ENCODE measurements at regions not wholly inside any gene's neighbourhood (a gene's known extent, or its start where the extent isn't known, plus 50 kb on each side); places are given as distances from the start of the nearest gene placed in this dataset.

DNA sequence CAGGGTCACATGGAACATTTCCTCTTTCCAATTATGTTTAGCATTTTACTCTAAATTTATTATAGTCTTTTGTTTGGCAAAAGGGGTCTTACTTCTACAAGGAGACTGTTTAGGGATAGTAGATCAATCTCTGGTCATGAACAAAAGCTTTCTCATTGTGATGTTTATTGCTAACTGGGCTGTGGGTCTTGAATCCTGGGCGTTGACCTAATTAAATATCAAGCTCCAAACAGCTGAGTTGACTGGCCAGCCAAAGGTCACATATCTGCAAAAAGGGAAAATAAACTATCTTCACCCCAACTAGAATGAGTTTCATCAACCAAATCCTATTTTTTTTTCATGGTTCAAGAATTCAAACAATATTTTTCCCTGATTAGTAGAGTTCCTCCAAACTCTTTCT lies 245.4 kb upstream of the TUT7 start:
- Histone ChIP-seq H3K27me3 (ENCODE audit: insufficient read depth, low read length) (peaks cover 2% of the 10 kb centered on the region), H3K36me3 (ENCODE audit: insufficient read depth, low read length) (no peaks in the 10 kb centered on the region), H4K20me1 (ENCODE audit: insufficient read depth, low read length) (no peaks in the 10 kb centered on the region), H3K4me1 (ENCODE audit: insufficient read depth, low read length) (peaks cover 7% of the 10 kb centered on the region), H3K27ac (ENCODE audit: low read depth, low read length) (no peak overlapping the region), H3K9me3 (ENCODE audit: insufficient read depth, low read depth, low read length) (peaks cover 2% of the 10 kb centered on the region), H3K4me2 (ENCODE audit: low read length) (no peak overlapping the region), H3K79me2 (ENCODE audit: insufficient read depth, low read length) (no peaks in the 10 kb centered on the region), H3K9ac (ENCODE audit: low read length) (no peak overlapping the region), H3K4me3 (ENCODE audit: insufficient read depth, low read depth, low read length) (no peak overlapping the region), H2AFZ (ENCODE audit: low read depth, low read length) (no peak overlapping the region)
- H3K36me3 Mint-ChIP-seq (ENCODE audit: low read depth, unreplicated experiment) = no peaks in the 10 kb centered on the region
- H3K27me3 Mint-ChIP-seq (ENCODE audit: low read depth, unreplicated experiment) = no peaks in the 10 kb centered on the region
- H3K4me1 Mint-ChIP-seq (ENCODE audit: low read depth, unreplicated experiment) = peaks cover 38% of the 10 kb centered on the region
- DNase-seq (ENCODE audit: low read depth) = no peak
- TF ChIP-seq EZH2 (IDR thresholded peaks at IDR 0.05; ENCODE audit: insufficient read depth, low read length) = no peak
- TF ChIP-seq, protein P1, sequence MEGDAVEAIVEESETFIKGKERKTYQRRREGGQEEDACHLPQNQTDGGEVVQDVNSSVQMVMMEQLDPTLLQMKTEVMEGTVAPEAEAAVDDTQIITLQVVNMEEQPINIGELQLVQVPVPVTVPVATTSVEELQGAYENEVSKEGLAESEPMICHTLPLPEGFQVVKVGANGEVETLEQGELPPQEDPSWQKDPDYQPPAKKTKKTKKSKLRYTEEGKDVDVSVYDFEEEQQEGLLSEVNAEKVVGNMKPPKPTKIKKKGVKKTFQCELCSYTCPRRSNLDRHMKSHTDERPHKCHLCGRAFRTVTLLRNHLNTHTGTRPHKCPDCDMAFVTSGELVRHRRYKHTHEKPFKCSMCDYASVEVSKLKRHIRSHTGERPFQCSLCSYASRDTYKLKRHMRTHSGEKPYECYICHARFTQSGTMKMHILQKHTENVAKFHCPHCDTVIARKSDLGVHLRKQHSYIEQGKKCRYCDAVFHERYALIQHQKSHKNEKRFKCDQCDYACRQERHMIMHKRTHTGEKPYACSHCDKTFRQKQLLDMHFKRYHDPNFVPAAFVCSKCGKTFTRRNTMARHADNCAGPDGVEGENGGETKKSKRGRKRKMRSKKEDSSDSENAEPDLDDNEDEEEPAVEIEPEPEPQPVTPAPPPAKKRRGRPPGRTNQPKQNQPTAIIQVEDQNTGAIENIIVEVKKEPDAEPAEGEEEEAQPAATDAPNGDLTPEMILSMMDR (IDR thresholded peaks at IDR 0.05; ENCODE audit: insufficient read depth, low read depth, low read length) = no peak
- peaks cover 3% of the 10 kb centered on the region for H3K9me3 Mint-ChIP-seq (ENCODE audit: unreplicated experiment)
- FAIRE-seq = no peak
- H3K4me3 Mint-ChIP-seq (ENCODE audit: unreplicated experiment) = no peak overlapping the region
- no peak overlapping the region for H3K27ac Mint-ChIP-seq (ENCODE audit: unreplicated experiment)

DNA sequence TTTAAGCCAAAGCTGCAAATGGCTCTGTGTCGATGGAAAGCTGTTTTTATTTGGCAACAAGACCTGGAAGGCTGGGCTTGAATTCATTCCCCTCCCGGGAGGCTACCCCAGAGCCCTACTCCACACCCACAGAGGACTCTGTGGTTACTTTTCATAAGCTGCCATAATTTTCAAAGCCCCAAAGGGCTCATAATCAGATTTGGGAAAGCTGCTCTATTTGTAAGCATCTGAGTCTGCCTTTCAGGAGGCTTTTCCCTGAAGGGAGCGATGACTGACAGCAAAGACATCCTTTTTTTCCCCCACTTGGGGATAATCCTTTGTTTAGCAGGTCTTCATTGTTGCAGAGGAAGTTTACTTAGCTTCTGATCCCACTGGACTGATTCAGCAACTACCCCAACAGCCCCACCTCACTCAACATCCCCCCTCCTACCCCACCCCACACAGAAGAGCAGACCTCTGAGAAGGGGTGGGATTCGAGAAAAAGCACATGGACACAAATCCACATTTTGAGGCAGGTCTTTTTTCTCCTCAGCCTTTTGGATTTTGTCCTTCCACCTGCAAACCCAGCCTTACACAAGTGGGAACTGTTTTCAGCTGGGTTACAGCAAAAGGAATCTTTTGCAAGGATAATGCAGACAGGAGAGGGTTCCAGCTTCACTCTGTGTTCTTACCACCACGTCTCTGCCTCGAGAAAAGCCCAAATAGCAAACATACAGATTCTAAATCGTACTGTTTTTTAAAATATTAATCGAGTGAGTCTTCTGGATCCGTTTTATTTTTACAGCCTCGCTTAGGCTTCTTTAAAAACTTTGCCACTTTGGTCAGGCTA lies 244.4 kb upstream of the TUT7 start:
- Histone ChIP-seq H3K9me3 (ENCODE audit: insufficient read depth, low read depth, low read length) (peaks cover 2% of the 10 kb centered on the region), H3K27me3 (ENCODE audit: insufficient read depth, low read length) (peaks cover 2% of the 10 kb centered on the region), H3K27ac (ENCODE audit: low read depth, low read length) (no peak overlapping the region), H3K9ac (ENCODE audit: low read length) (no peak overlapping the region), H3K36me3 (ENCODE audit: insufficient read depth, low read length) (no peaks in the 10 kb centered on the region), H3K4me3 (ENCODE audit: insufficient read depth, low read depth, low read length) (no peak overlapping the region), H3K4me2 (ENCODE audit: low read length) (no peak overlapping the region), H4K20me1 (ENCODE audit: insufficient read depth, low read length) (no peaks in the 10 kb centered on the region), H3K79me2 (ENCODE audit: insufficient read depth, low read length) (no peaks in the 10 kb centered on the region), H3K4me1 (ENCODE audit: insufficient read depth, low read length) (peaks cover 7% of the 10 kb centered on the region), H2AFZ (ENCODE audit: low read depth, low read length) (no peak overlapping the region)
- Mint-ChIP-seq H3K27me3 (ENCODE audit: low read depth, unreplicated experiment) (no peaks in the 10 kb centered on the region), H3K36me3 (ENCODE audit: low read depth, unreplicated experiment) (no peaks in the 10 kb centered on the region), H3K4me3 (ENCODE audit: unreplicated experiment) (no peak overlapping the region), H3K9me3 (ENCODE audit: unreplicated experiment) (peaks cover 2% of the 10 kb centered on the region), H3K27ac (ENCODE audit: unreplicated experiment) (no peak overlapping the region), H3K4me1 (ENCODE audit: low read depth, unreplicated experiment) (peaks cover 39% of the 10 kb centered on the region)
- DNase-seq (ENCODE audit: low read depth) (no peak), FAIRE-seq (no peak)
- TF ChIP-seq, protein P1 (IDR thresholded peaks at IDR 0.05; ENCODE audit: insufficient read depth, low read depth, low read length) = no peak
- TF ChIP-seq EZH2 (IDR thresholded peaks at IDR 0.05; ENCODE audit: insufficient read depth, low read length) = no peak

DNA sequence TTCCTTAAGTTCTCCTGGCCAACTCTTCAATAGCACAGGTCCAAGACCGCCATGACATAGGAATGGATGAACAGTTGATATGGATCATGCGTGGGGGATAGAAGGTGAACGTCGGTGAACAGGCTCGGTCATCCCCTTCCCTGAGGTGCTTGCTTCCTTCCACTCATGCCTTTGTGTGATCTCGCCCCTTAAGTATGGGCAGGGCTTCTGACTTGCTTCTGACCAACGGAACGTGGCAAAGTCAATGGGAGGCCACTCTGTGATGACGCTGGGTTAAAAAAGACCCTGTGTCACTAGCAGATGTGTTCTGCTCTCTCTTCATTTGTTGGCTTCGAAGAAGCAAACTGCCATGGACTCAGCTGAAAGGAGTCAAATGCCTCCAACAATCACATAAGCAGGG lies 240.5 kb upstream of the TUT7 start:
- Histone ChIP-seq H3K4me2 (ENCODE audit: low read length) (no peak overlapping the region), H3K27me3 (ENCODE audit: insufficient read depth, low read length) (peaks cover 2% of the 10 kb centered on the region), H3K36me3 (ENCODE audit: insufficient read depth, low read length) (no peaks in the 10 kb centered on the region), H3K9me3 (ENCODE audit: insufficient read depth, low read depth, low read length) (peaks cover 2% of the 10 kb centered on the region), H3K79me2 (ENCODE audit: insufficient read depth, low read length) (no peaks in the 10 kb centered on the region), H3K4me3 (ENCODE audit: insufficient read depth, low read depth, low read length) (no peak overlapping the region), H3K9ac (ENCODE audit: low read length) (no peak overlapping the region), H4K20me1 (ENCODE audit: insufficient read depth, low read length) (no peaks in the 10 kb centered on the region), H3K4me1 (ENCODE audit: insufficient read depth, low read length) (no peaks in the 10 kb centered on the region), H3K27ac (ENCODE audit: low read depth, low read length) (no peak overlapping the region), H2AFZ (ENCODE audit: low read depth, low read length) (no peak overlapping the region)
- Mint-ChIP-seq H3K4me1 (ENCODE audit: low read depth, unreplicated experiment) (peaks cover 16% of the 10 kb centered on the region), H3K27me3 (ENCODE audit: low read depth, unreplicated experiment) (no peaks in the 10 kb centered on the region), H3K27ac (ENCODE audit: unreplicated experiment) (no peak overlapping the region), H3K36me3 (ENCODE audit: low read depth, unreplicated experiment) (no peaks in the 10 kb centered on the region), H3K9me3 (ENCODE audit: unreplicated experiment) (peaks cover 2% of the 10 kb centered on the region), H3K4me3 (ENCODE audit: unreplicated experiment) (no peak overlapping the region)
- DNase-seq (ENCODE audit: low read depth) (no peak), FAIRE-seq (no peak)
- TF ChIP-seq EZH2 (IDR thresholded peaks at IDR 0.05; ENCODE audit: insufficient read depth, low read length) = no peak
- TF ChIP-seq, protein P1 (IDR thresholded peaks at IDR 0.05; ENCODE audit: insufficient read depth, low read depth, low read length) = no peak

All from astrocyte (in vitro differentiated cells and primary cell).